Thyroid gland (tissue), 4 donors: ENCODE measurements at regions not wholly inside any gene's neighbourhood (a gene's known extent, or its start where the extent isn't known, plus 50 kb on each side); places are given as distances from the start of the nearest gene placed in this dataset.
"Not testable (repeated sequence)": the region's sequence is repeated elsewhere in the genome, so short reads cannot be mapped to it uniquely, and the experiment has no call there.

ENCODE experiments used
- DNase-seq, 2 donors: peaks; one replicate each; pipeline ENCODE4 v3.0.0-alpha.2; 2019
- H3K27ac ChIP-seq, 3 donors: fragments of 200-600 bp; sonication (generic); 1 replicate in 2 of 3; 2 replicates in 1 of 3; pipeline ENCODE4 v1.5.1; 2016 to 2019; ENCODE audit warnings: mild to moderate bottlenecking in 1 of 3, moderate library complexity in 1 of 3
- H3K27me3 ChIP-seq: fragments of 200-600 bp; sonication (generic); one replicate; pipeline ENCODE4 v1.5.1; 2019
- H3K36me3 ChIP-seq, 2 donors: fragments of 200-600 bp; sonication (generic); one replicate each; pipeline ENCODE4 v1.5.1; 2016 to 2019
- H3K4me1 ChIP-seq, 2 donors: fragments of 200-600 bp; sonication (generic); one replicate each; pipeline ENCODE4 v1.5.1; 2017 to 2019
- H3K4me3 ChIP-seq, 3 donors: fragments of 200-600 bp; sonication (generic); replicated peaks in 1 of 3; 1 replicate in 2 of 3; 2 replicates in 1 of 3; pipeline ENCODE4 v1.5.1; 2016; ENCODE audit warnings: mild to moderate bottlenecking in 1 of 3
- H3K9me3 ChIP-seq: fragments of 200-600 bp; sonication (generic); one replicate; pipeline ENCODE4 v1.5.1; 2017
- POLR2A ChIP-seq, 2 donors: fragments of 450-650 bp; IDR thresholded peaks; one replicate each; pipeline ENCODE4 v1.6.1; 2017; ENCODE audit warnings: antibody characterized with exemption in 2 of 2, mild to moderate bottlenecking in 2 of 2, moderate library complexity in 1 of 2
- WGBS, 2 donors: methylation state at CpG; one replicate each; pipeline ENCODE4 v1.1.5; 2017; 5-methylcytosine and 5-hydroxymethylcytosine counted together
- intact Hi-C: fragments of 100-400 bp; cut with DNase I; formaldehyde crosslinking; loops from one replicate; pipeline ENCODE4 v1.15.1; 2023
- TF ChIP-seq, protein P1 (sequence below), 6 experiments: fragments of 200-600 bp in 3 of 6; fragments of 450-650 bp in 3 of 6; sonication (generic) in 3 of 6; IDR thresholded peaks; one replicate each; pipeline ENCODE4 v1.5.1; 2016 to 2019; ENCODE audit warnings: antibody characterized with exemption in 6 of 6, mild to moderate bottlenecking in 2 of 6, inconsistent platforms in 1 of 6, moderate library complexity in 1 of 6

DNA sequence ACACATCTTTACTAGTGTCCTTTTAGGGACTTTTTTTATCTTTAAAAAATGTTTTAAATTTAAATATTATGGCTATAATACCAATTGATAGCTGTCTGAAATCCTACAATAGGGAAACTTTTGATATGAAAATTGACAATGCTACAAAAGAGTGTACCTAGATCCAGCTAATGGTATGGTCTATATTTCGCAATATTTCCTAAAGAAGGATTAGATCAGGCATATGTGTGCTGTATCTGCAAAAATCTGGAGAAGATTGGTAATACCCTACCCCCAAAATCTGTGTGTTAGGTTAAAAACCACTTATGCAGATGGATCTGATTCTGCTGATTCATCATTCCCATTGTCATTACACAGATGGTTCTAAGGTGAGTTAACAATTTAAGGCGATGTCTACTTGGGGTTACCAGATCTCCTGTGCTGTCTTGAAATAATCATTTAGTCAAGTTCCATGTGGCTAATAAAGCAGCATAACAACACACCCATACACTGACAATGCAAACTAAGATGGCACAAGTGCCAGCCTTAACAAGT lies 137.1 kb downstream of the GASK1B start:
- no peak overlapping the region for H3K4me3 ChIP-seq
- no peaks in the 10 kb centered on the region for H3K36me3 ChIP-seq
- no peak for TF ChIP-seq POLR2A (IDR thresholded peaks at IDR 0.05)
- TF ChIP-seq, protein P1, sequence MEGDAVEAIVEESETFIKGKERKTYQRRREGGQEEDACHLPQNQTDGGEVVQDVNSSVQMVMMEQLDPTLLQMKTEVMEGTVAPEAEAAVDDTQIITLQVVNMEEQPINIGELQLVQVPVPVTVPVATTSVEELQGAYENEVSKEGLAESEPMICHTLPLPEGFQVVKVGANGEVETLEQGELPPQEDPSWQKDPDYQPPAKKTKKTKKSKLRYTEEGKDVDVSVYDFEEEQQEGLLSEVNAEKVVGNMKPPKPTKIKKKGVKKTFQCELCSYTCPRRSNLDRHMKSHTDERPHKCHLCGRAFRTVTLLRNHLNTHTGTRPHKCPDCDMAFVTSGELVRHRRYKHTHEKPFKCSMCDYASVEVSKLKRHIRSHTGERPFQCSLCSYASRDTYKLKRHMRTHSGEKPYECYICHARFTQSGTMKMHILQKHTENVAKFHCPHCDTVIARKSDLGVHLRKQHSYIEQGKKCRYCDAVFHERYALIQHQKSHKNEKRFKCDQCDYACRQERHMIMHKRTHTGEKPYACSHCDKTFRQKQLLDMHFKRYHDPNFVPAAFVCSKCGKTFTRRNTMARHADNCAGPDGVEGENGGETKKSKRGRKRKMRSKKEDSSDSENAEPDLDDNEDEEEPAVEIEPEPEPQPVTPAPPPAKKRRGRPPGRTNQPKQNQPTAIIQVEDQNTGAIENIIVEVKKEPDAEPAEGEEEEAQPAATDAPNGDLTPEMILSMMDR (IDR thresholded peaks at IDR 0.05), result no peak
- WGBS, 2 donors, result 89 to 93% methylated on average over 2 of the region's 2 CpGs
- intact Hi-C loops, result no loop called here
- H3K9me3 ChIP-seq, result no peaks in the 10 kb centered on the region
- DNase-seq, result no peak
- H3K27me3 ChIP-seq, result no peaks in the 10 kb centered on the region
- H3K27ac ChIP-seq, result no peak overlapping the region
- no peaks in the 10 kb centered on the region for H3K4me1 ChIP-seq

DNA sequence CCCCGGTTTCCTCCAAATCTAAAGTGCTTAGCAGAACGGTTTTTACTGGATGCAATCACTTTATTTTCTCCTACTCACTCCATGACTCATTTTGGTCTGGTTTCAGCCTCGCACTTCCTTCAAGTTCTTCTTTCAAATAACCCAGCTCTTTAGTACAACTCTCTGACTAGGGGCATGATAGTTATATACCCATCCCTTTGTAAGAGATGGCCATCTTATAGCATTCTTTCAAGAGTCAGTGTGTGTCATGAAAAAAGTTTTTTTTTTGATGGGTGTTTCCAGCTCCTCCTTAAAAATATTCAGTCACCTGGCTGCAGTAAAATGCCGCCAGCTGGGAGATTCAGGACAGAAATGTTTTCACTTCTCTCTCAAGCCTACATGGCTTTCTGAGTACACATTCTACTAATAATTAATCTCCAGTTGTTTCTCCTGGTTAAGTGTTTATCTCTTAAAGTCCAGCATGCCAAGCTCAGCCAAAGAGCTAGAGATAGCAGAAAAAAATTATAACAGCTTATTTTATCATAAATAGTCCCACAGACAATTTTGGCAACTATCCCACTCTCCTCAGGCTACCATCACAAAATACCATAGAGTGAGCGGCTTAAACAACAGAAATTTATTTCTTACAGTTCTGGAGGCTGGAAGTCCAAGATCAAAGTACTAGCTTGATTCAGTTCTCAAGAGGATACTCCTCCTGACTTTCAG lies 139.3 kb downstream of the GASK1B start:
- Histone ChIP-seq H3K27ac (no peak overlapping the region), H3K4me3 (no peak overlapping the region), H3K4me1 (no peaks in the 10 kb centered on the region), H3K36me3 (no peaks in the 10 kb centered on the region), H3K27me3 (no peaks in the 10 kb centered on the region), H3K9me3 (no peaks in the 10 kb centered on the region)
- intact Hi-C loops, result no loop called here
- DNase-seq, result no peak
- no peak for TF ChIP-seq POLR2A (IDR thresholded peaks at IDR 0.05)
- TF ChIP-seq, protein P1 (IDR thresholded peaks at IDR 0.05), result no peak
- WGBS, 2 donors, result 67 to 73% methylated on average over 5 of the region's 5 CpGs

DNA sequence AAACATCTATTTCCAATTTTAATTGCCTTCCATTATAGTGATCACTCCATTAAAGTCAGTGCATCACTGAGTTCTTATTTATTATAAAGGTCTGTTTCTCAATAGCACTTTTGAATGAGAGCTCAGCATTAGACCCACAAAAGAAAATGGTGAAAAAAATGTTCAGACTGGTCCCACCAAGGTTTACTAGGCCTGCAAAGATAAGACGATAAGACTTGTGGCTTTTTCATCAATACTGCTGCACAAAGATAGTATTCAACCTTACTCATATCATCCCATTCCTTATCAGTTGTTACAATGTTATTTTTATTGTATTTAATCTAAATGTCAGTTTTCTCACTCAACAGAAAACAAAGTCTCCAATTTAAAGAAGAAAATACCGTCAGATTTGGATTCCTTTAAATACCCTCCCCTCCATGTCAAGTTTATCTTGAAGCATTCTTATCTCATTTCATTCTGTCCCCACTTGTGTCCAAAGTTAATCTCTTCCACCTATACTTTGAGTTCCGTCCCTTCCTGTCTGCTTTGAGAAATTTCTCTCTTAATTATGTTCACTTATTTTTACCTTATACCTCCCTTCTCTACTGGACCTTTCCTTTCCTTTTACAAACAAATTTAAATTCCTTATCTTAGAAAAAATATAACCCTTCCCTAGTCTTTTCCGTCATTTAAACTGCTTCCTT lies 140.0 kb downstream of the GASK1B start:
- 69 to 72% methylated on average over 4 of the region's 4 CpGs for WGBS, 2 donors
- H3K4me3 ChIP-seq, result no peak overlapping the region
- H3K27me3 ChIP-seq, result no peaks in the 10 kb centered on the region
- DNase-seq, result no peak
- H3K36me3 ChIP-seq, result no peaks in the 10 kb centered on the region
- no peak overlapping the region for H3K27ac ChIP-seq
- TF ChIP-seq, protein P1 (IDR thresholded peaks at IDR 0.05), result no peak
- intact Hi-C loops, result no loop called here
- no peaks in the 10 kb centered on the region for H3K4me1 ChIP-seq
- no peaks in the 10 kb centered on the region for H3K9me3 ChIP-seq

DNA sequence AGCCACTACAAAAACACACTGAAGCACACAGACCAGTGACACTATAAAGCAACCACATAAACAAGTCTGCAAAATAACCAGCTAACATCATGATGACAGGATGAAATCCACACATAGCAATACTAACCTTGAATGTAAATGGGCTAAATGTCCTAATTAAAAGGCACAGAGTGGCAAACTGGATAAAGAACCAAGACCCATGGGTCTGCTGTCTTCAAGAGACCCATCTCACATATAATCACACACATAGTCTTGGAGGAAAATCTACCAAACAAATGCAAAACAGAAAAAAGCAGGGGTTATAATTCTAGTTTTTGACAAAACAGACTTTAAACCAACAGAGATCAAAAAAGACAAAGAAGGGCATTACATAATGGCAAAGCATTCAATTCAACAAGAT lies 144.4 kb downstream of the GASK1B start:
- H3K4me3 ChIP-seq, H3K27ac ChIP-seq, H3K9me3 ChIP-seq, H3K4me1 ChIP-seq, H3K27me3 ChIP-seq, DNase-seq, intact Hi-C loops, H3K36me3 ChIP-seq: not testable (repeated sequence)

DNA sequence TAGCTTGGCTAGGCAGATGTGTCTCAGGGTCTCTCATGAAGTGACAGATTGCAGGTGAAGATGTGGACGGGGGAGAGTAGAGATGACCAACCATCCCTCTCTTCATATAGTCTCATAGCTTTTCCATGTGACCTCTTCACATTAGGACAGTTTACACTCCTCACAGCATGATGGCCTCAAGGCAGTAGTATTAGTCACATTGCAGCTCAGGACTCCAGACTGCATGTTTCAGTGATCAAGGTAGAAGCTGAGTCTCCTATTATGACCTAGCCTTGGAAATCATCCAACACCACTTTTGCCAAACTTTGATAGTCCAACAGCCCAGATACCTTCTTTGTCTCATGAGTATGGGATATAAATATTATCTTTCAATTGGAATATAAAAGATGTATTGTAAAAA lies 147.7 kb downstream of the GASK1B start:
- Histone ChIP-seq H3K27ac (no peak overlapping the region), H3K36me3 (no peaks in the 10 kb centered on the region), H3K9me3 (no peaks in the 10 kb centered on the region), H3K27me3 (no peaks in the 10 kb centered on the region), H3K4me3 (no peak overlapping the region), H3K4me1 (no peaks in the 10 kb centered on the region)
- TF ChIP-seq, protein P1 (IDR thresholded peaks at IDR 0.05), result no peak
- TF ChIP-seq POLR2A (IDR thresholded peaks at IDR 0.05), result no peak
- WGBS, 2 donors, result 54 to 62% methylated on average over 1 of the region's 1 CpG
- intact Hi-C loops, result no loop called here
- DNase-seq, result no peak
